SIG-M5 treated with dmso at 0.1 percent for 504 hours (cell line): ENCODE measurements at regions not wholly inside any gene's neighbourhood (a gene's known extent, or its start where the extent isn't known, plus 50 kb on each side); places are given as distances from the start of the nearest gene placed in this dataset.

Experiments
- DNase-seq: peaks from one replicate; lab custom pipeline; 2025; ENCODE audit not compliant: unreplicated experiment; lab: John Stamatoyannopoulos, UW

DNA sequence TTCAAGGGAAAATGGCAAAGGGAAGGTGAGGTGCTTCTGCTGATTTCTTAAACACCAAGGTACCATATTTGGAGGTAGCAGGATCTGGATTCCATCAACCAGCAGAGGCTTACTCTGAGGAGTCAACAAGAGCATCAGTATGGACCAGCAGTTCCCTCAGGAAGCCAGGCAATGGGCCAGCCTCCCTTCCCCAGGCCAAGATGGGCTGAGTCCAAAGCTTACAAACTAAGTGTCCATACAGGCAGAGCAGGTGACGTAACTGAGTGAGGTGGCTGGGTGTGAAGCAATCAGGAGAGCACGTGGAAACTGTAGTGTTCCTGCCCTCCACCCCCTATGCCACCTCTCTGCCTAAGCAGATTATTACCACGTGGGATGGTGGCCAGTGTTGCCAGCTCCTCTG lies 134.2 kb upstream of the HNRNPA3 start:
- no peak for DNase-seq

- DNase-seq, result no peak
These were observed 133.7 kb upstream of the HNRNPA3 start for GRCh38 chr2:177078855-177079254.

- DNase-seq, result no peak
These were observed 131.8 kb upstream of the HNRNPA3 start for GRCh38 chr2:177080746-177081284.

GRCh38 chr2:177084607-177085006 lies 128.0 kb upstream of the HNRNPA3 start:
- DNase-seq, result peak; percentile 7

DNA sequence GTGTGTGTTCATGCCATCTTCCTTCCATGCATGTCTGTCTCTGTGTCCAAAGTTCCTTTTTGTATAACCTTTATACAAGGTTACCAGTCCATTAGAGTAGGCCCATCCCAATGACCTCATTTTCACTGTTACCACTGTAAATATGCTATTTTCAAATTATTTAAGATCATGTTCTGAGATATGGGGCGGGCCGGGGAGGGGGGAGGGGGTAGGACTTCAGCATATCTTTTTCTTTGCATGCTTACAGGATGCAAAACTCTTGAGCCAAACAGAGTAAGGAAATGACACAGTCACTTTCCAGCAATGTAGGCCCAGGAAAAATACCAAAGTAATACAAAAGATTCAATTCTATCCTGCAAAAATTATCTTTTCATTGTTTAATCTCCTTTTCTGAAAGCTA lies 124.1 kb upstream of the HNRNPA3 start:
- DNase-seq, result no peak

- DNase-seq, result no peak
These were observed 121.6 kb upstream of the HNRNPA3 start for GRCh38 chr2:177090967-177091366.

GRCh38 chr2:177093371-177093770 lies 119.2 kb upstream of the HNRNPA3 start:
- DNase-seq, result no peak

DNA sequence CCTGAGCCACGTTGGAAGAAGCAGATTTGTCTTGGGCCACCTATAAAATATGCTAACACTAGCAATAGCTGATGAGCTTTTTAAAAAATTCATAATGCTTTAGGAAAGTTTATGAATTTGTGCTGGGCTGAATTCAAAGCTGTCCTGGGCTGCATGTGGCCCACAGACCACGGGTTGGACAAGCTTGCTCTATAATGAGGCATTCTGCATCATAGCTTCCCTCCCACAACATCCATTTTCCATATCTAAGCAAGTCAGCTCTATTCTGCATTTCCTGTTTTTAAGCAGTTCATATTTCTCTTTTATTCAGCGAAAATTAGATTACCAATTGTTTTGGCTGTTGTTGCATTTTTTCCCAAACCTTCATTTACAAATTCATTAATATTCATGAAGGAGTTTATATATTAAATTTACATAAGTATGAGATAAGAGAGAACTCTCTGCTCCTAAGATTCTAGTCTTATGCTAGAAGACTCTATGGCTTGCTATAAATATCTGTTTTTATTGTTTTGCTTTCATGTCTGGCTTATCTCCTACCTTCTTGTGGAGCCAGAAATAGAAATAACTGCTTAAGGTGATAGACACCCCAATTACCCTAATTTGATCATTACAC lies 114.5 kb upstream of the HNRNPA3 start:
- no peak for DNase-seq

GRCh38 chr2:177101930-177102329 lies 110.7 kb upstream of the HNRNPA3 start:
- no peak for DNase-seq

DNA sequence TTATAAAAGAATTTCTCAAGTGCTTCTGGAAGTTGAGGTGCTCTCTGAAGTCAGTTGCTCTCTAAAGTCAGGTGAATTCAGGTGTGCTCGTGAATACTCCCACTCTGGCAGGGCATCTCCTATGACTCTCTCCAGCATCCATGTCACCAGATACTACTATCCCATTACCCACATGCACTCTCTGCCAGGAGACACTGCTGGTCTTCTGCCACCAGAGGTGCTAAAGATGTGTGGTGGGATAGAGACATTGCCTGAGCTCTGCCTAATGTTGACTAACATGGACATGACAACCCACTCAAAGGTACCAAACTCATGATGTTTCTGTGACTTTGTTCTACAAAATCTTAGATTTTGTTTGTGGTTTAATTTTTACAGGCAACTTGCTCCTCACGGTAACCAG lies 106.4 kb upstream of the HNRNPA3 start:
- DNase-seq, result peak; percentile 13

- DNase-seq, result no peak
These were observed 103.7 kb upstream of the HNRNPA3 start for GRCh38 chr2:177108890-177109289.

DNA sequence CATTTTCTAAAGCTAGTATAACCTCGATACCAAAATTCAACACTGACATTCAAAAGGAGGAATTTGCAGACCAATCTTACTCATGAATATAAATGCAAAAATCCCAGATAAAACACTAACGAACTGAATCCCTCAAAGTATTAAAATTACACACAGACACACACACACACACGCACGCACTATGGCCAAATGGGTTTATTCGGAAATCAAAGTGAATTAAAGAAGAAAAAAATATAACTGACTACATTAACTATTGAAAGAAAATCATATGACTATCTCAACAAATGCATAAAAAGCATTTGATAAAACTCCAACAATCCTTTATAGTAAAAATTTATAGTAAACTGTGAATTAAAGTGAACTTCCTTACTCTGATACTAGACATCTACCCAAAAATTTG lies 97.9 kb upstream of the HNRNPA3 start:
- no peak for DNase-seq

DNA sequence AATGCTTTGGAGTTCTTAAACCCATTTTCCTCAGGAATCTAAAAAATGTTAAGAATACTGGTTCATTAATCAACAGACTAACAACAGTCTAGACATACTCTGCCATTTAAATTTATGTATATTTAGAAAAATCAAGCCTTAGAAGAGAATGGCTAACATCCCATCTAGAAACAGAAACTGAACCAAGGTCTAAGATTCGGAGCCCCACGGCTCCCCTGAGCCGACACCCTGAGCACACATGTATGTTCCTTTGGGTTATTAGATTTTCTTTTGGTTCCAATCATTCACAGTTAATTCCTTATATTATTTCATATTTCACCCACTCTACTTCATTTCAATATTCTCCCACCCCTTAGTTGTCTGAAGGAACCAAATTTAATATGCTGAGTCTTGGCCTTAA lies 94.8 kb upstream of the HNRNPA3 start:
- DNase-seq, result no peak

DNA sequence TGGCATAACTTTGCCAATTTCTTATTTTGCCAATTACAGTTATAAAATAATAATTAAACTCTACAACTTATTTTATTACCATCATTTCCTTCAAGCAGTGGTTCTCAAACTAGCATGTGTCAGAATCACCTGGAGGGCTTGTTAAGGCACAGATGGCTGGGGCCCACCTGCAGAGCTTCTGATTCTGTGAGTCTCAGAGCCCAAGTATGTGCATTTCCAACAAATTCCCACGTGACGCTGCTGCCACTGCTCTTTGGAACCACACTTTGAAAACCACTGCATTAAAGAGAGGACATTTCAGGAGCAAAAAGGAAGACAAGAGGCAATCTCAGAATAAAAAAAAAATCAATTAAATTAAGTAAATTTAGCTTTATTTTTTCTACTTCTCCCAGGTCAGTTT lies 94.0 kb upstream of the HNRNPA3 start:
- no peak for DNase-seq

GRCh38 chr2:177119099-177119498 lies 93.5 kb upstream of the HNRNPA3 start:
- DNase-seq, result no peak

DNA sequence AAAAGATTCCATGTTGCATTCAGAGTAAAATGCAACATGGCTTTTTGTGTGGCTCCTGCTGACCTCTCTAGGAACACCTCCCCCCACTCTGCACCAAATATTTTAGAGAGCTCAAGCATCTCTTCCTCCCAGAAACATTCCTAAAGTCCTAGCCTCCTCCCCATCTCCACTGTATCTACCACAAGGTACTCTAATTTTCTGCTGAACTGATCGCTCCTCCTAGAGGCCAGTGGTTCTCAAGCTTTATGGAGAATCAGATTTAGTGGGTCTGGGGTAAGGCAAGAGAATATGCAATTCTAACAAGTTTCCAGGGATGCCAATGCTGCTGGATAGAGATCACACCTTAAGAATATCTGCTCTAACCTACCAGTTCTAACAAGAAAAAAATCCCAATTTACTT lies 89.5 kb upstream of the HNRNPA3 start:
- DNase-seq, result no peak

GRCh38 chr2:177124371-177124770 lies 88.2 kb upstream of the HNRNPA3 start:
- DNase-seq, result no peak

- DNase-seq, result no peak
These were observed 84.8 kb upstream of the HNRNPA3 start for GRCh38 chr2:177127821-177128220.

DNA sequence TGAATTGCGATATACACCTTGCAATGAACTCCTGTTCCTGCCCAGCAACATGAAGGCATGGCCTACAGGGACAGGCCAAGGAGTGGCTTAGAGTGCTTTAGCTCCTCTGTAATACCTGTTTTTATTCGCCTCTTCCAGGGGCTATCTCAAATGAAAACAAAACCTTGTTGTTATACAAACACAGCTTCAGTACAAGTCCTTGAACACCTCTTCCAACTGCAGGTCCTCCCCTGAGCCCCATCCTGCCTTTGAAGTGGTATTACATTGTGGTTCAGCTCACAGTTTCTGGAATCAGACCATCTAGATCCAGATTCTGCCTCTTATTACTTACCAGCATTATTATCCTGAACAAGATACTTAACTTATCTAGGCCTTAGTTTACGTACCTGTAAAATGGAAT lies 83.0 kb upstream of the HNRNPA3 start:
- DNase-seq, result no peak

DNA sequence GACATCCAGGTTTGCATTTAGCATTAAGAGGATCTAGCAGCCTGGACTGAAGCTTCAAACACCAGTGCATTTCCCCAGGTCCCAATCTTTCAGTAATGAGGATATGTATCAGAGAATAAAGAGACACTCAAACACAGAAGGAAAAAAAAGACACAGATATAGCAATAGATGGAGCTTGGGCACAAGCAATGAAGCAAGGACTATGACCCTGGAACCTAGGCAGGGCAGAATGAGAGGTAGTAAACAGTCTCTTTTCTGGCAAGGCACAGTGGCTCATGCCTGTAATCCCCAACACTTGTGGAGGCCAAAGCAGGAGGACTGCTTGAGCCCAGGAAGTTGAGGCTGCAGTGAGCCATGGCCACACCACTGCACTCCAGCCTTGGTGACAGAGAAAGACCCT lies 80.7 kb upstream of the HNRNPA3 start:
- DNase-seq, result no peak

- no peak for DNase-seq
These were observed 73.8 kb upstream of the HNRNPA3 start for GRCh38 chr2:177138823-177139222.

DNA sequence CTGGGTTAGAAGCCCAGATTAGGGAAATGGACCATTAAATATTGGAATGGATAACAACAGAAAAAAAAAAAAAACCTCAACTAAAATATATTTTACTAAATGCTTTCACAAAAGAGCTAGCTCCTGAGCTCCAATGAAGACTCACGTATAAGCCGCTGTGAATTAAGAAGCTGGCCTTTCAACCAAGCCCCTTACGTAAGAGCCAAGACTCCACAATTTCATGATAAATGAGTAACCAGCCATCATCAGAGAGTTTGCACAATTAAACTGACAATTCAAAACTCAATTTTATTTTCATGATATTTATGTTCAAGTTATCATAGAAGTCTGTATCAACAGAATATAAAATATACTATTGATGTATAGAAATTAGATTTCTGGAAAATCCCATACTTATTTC lies 70.7 kb upstream of the HNRNPA3 start:
- DNase-seq, result no peak

DNA sequence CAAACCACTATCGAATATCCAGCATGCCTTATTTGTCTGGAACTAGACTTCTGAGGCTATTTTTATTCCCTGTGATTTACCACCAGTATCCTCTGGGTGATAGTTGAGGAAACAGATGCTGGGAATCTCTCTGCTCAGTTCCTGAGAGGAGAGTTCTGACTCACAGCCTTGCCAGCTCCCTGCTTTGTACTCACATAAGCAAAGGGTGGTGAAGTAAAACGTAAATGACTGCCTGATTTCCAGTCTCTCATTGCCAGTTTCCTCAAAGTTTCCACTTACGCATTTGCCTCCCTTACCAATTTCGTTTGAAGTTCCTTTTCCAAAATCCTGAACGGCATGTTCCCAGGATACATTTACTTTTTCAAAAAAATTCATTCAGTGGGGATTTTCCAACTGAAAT lies 69.2 kb upstream of the HNRNPA3 start:
- DNase-seq, result no peak
